Endothelial cell (in vitro differentiated cells): ENCODE measurements at regions not wholly inside any gene's neighbourhood (a gene's known extent, or its start where the extent isn't known, plus 50 kb on each side); places are given as distances from the start of the nearest gene placed in this dataset.

ENCODE experiments used
- DNase-seq: peaks from one replicate; pipeline ENCODE4 v3.0.0; 2021; ENCODE audit warnings: low spot score
- H3K27ac Mint-ChIP-seq: one replicate; pipeline ENCODE4 v1.8.0; 2021; ENCODE audit warnings: mixed read lengths, inconsistent platforms; ENCODE audit not compliant: unreplicated experiment
- H3K27me3 Mint-ChIP-seq: one replicate; pipeline ENCODE4 v1.8.0; 2021; ENCODE audit warnings: mild to moderate bottlenecking, moderate library complexity, mixed read lengths, inconsistent platforms; ENCODE audit not compliant: unreplicated experiment
- H3K36me3 Mint-ChIP-seq: one replicate; pipeline ENCODE4 v1.8.0; 2021; ENCODE audit warnings: mild to moderate bottlenecking, low read depth, mixed read lengths, inconsistent platforms; ENCODE audit not compliant: unreplicated experiment
- H3K4me1 Mint-ChIP-seq: one replicate; pipeline ENCODE4 v1.8.0; 2021; ENCODE audit warnings: mild to moderate bottlenecking, mixed read lengths, inconsistent platforms; ENCODE audit not compliant: unreplicated experiment
- H3K4me3 Mint-ChIP-seq: one replicate; pipeline ENCODE4 v1.8.0; 2021; ENCODE audit warnings: mild to moderate bottlenecking, mixed read lengths, inconsistent platforms; ENCODE audit not compliant: unreplicated experiment
- H3K9me3 Mint-ChIP-seq: one replicate; pipeline ENCODE4 v1.8.0; 2021; ENCODE audit warnings: mixed read lengths, inconsistent platforms; ENCODE audit not compliant: unreplicated experiment
- CTCF ChIP-seq: fragments of 200-600 bp; sonication (generic); IDR thresholded peaks from one replicate; pipeline ENCODE4 v1.5.0; 2021; ENCODE audit warnings: antibody characterized with exemption; ENCODE audit not compliant: unreplicated experiment

GRCh38 chr15:70420948-70421482, 323.3 kb upstream of the TLE3 start:
- Mint-ChIP-seq H3K4me1 (no peaks in the 10 kb centered on the region), H3K27me3 (no peaks in the 10 kb centered on the region), H3K9me3 (no peaks in the 10 kb centered on the region), H3K4me3 (no peak overlapping the region), H3K27ac (no peak overlapping the region), H3K36me3 (no peaks in the 10 kb centered on the region)
- DNase-seq: no peak
- no peak for TF ChIP-seq CTCF

- no peak overlapping the region for H3K27ac Mint-ChIP-seq
- no peaks in the 10 kb centered on the region for H3K9me3 Mint-ChIP-seq
- H3K4me1 Mint-ChIP-seq: no peaks in the 10 kb centered on the region
- no peaks in the 10 kb centered on the region for H3K36me3 Mint-ChIP-seq
- no peak for TF ChIP-seq CTCF
- no peak for DNase-seq
- H3K27me3 Mint-ChIP-seq: no peaks in the 10 kb centered on the region
- no peak overlapping the region for H3K4me3 Mint-ChIP-seq
Measured at GRCh38 chr15:70420086-70420947, 322.6 kb upstream of the TLE3 start.

GRCh38 chr15:70418943-70419342, 321.2 kb upstream of the TLE3 start:
- no peak for DNase-seq
- no peaks in the 10 kb centered on the region for H3K9me3 Mint-ChIP-seq
- no peak overlapping the region for H3K4me3 Mint-ChIP-seq
- no peaks in the 10 kb centered on the region for H3K36me3 Mint-ChIP-seq
- H3K4me1 Mint-ChIP-seq: no peaks in the 10 kb centered on the region
- no peak overlapping the region for H3K27ac Mint-ChIP-seq
- H3K27me3 Mint-ChIP-seq: no peaks in the 10 kb centered on the region
- no peak for TF ChIP-seq CTCF

GRCh38 chr15:70417535-70417934, 319.8 kb upstream of the TLE3 start:
- H3K4me1 Mint-ChIP-seq: peaks cover 4% of the 10 kb centered on the region
- DNase-seq: no peak
- H3K27ac Mint-ChIP-seq: no peak overlapping the region
- TF ChIP-seq CTCF: no peak
- no peaks in the 10 kb centered on the region for H3K36me3 Mint-ChIP-seq
- peaks cover 5% of the 10 kb centered on the region for H3K27me3 Mint-ChIP-seq
- H3K9me3 Mint-ChIP-seq: no peaks in the 10 kb centered on the region
- no peak overlapping the region for H3K4me3 Mint-ChIP-seq

GRCh38 chr15:70416829-70417228, 319.1 kb upstream of the TLE3 start:
- H3K27ac Mint-ChIP-seq: no peak overlapping the region
- peaks cover 4% of the 10 kb centered on the region for H3K4me1 Mint-ChIP-seq
- no peaks in the 10 kb centered on the region for H3K9me3 Mint-ChIP-seq
- DNase-seq: no peak
- no peak for TF ChIP-seq CTCF
- no peak overlapping the region for H3K4me3 Mint-ChIP-seq
- no peaks in the 10 kb centered on the region for H3K36me3 Mint-ChIP-seq
- H3K27me3 Mint-ChIP-seq: peaks cover 5% of the 10 kb centered on the region
